ENCODE measurements at regions not wholly inside any gene's neighbourhood (a gene's known extent, or its start where the extent isn't known, plus 50 kb on each side); places are given as distances from the start of the nearest gene placed in this dataset.

GRCh38 chr10:61120805-61121204, 176.8 kb upstream of the RHOBTB1 start:
- no peak for TF ChIP-seq CTCF (IDR thresholded peaks at IDR 0.05; ENCODE audit: poor library complexity)
- no peak for TF ChIP-seq EZH2phosphoT487 (IDR thresholded peaks at IDR 0.05; ENCODE audit: low read depth, severe bottlenecking, unreplicated experiment)
